ENCODE measurements at regions not wholly inside any gene's neighbourhood (a gene's known extent, or its start where the extent isn't known, plus 50 kb on each side); places are given as distances from the start of the nearest gene placed in this dataset.
A peak's percentile ranks its signal among the peaks of the same experiment; 100 is the strongest.

GRCh38 chr14:44384093-44384492, 123.0 kb downstream of the FSCB start:
- no peaks in the 10 kb centered on the region for H3K27me3 Mint-ChIP-seq (ENCODE audit: low read depth, poor library complexity)
- H3K9me3 Mint-ChIP-seq = peaks cover 6% of the 10 kb centered on the region
- H3K36me3 Mint-ChIP-seq (ENCODE audit: low read depth) = no peaks in the 10 kb centered on the region
- no peak for DNase-seq
- peak overlapping the region; percentile 84 for H3K27ac Mint-ChIP-seq
- TF ChIP-seq, protein P1, sequence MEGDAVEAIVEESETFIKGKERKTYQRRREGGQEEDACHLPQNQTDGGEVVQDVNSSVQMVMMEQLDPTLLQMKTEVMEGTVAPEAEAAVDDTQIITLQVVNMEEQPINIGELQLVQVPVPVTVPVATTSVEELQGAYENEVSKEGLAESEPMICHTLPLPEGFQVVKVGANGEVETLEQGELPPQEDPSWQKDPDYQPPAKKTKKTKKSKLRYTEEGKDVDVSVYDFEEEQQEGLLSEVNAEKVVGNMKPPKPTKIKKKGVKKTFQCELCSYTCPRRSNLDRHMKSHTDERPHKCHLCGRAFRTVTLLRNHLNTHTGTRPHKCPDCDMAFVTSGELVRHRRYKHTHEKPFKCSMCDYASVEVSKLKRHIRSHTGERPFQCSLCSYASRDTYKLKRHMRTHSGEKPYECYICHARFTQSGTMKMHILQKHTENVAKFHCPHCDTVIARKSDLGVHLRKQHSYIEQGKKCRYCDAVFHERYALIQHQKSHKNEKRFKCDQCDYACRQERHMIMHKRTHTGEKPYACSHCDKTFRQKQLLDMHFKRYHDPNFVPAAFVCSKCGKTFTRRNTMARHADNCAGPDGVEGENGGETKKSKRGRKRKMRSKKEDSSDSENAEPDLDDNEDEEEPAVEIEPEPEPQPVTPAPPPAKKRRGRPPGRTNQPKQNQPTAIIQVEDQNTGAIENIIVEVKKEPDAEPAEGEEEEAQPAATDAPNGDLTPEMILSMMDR (IDR thresholded peaks at IDR 0.05) = no peak
- peaks cover 5% of the 10 kb centered on the region for H3K4me1 Mint-ChIP-seq
- no peak overlapping the region for H3K4me3 Mint-ChIP-seq

- H3K4me1 Mint-ChIP-seq = peaks cover 6% of the 10 kb centered on the region
- no peaks in the 10 kb centered on the region for H3K27me3 Mint-ChIP-seq (ENCODE audit: low read depth, poor library complexity)
- H3K9me3 Mint-ChIP-seq = peaks cover 7% of the 10 kb centered on the region
- no peaks in the 10 kb centered on the region for H3K36me3 Mint-ChIP-seq (ENCODE audit: low read depth)
- TF ChIP-seq, protein P1 (IDR thresholded peaks at IDR 0.05) = no peak
- no peak overlapping the region for H3K4me3 Mint-ChIP-seq
- no peak overlapping the region for H3K27ac Mint-ChIP-seq
- no peak for DNase-seq
These were observed 123.4 kb downstream of the FSCB start for GRCh38 chr14:44383636-44384035.

DNA sequence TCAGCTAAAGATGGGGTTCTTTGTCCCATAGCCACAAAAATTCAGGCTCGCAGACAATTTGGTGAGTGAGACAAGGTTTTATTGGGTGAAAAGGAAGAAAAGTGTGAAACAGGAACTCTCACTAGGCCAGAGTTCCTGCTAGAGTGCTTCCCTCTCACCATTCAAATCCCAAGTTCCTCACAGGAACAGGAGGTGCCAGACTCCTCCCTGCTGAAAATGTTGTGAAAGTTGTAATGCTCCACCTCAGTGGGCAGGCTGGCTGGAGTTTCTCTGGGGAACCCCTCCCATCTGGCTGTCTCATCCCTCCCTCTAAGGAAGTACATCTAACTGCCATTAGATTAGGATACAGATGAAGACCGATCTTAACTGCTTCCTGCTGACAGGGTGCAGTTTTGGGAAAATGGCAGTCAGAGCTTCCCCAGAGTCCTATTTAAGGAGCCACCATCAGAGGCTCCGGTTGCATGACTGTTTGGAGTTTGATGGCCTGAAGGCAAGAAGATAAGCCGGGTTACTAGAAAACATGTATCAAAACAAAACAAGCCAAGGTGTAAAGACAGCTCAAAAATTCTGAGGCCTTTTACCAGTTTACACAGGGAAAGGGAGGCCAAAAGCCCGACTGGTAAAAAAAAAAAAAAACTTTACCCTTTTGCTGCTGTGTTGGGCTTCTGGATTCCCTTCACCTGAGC, 127.6 kb downstream of the FSCB start:
- H3K4me1 Mint-ChIP-seq = peaks cover 6% of the 10 kb centered on the region
- no peak overlapping the region for H3K27ac Mint-ChIP-seq
- H3K36me3 Mint-ChIP-seq (ENCODE audit: low read depth) = peaks cover 12% of the 10 kb centered on the region
- DNase-seq = no peak
- no peaks in the 10 kb centered on the region for H3K27me3 Mint-ChIP-seq (ENCODE audit: low read depth, poor library complexity)
- H3K4me3 Mint-ChIP-seq = no peak overlapping the region
- peaks cover 46% of the 10 kb centered on the region for H3K9me3 Mint-ChIP-seq
- TF ChIP-seq, protein P1 (IDR thresholded peaks at IDR 0.05) = no peak

DNA sequence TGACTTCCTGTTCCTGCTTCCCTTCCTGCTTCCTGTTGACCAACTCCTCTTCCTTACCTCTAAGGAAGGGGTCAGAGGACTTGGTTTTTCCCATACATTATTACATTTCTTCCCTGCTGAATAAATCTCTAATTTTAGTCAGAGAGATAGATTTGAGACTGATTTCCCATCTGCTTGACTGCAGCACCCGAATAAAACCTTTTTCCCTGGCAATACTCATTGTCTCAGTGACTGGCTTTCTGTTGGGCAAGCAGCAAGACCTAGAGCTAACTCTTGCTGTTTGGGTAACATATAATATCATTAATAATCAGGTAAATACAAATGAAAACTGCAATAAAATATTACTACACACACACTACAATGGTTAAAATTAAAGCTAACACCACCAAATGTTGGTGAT, 132.2 kb downstream of the FSCB start:
- no peak overlapping the region for H3K27ac Mint-ChIP-seq
- DNase-seq = no peak
- H3K36me3 Mint-ChIP-seq (ENCODE audit: low read depth) = peaks cover 12% of the 10 kb centered on the region
- H3K9me3 Mint-ChIP-seq = peaks cover 46% of the 10 kb centered on the region
- H3K4me3 Mint-ChIP-seq = no peak overlapping the region
- H3K27me3 Mint-ChIP-seq (ENCODE audit: low read depth, poor library complexity) = peaks cover 3% of the 10 kb centered on the region
- TF ChIP-seq, protein P1 (IDR thresholded peaks at IDR 0.05) = no peak
- peaks cover 6% of the 10 kb centered on the region for H3K4me1 Mint-ChIP-seq

DNA sequence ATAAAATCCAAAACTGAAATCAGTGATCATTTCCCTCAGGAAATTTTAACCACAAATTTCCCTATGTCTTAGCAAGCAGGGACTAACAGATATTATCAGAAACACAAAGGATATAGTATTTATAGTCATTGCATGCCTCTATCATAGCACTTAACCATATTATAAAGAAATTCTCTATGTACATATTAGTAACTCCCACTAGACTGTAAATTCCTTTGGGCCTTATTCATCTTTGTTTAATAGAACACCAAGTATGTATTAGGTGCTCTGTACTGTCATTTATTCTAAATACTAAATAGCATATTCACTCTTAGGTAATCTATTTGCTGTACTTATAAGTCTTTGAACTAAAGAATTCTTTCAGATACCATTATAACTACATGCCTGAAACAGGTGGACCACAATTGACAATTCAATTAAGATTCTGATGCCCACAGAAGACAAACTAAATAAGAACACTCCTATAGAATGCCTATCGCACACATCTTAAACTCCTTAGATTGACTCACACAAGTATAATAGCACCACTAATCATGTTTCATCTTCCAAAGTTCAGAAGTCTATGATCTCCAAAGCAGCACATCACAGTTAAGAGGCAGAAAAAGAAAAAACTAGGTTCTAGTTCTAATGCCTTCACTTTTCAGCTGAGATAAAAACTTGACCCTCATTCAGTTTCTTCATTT, 134.1 kb downstream of the FSCB start:
- Mint-ChIP-seq H3K4me1 (no peaks in the 10 kb centered on the region), H3K27me3 (ENCODE audit: low read depth, poor library complexity) (peaks cover 3% of the 10 kb centered on the region), H3K27ac (no peak overlapping the region), H3K4me3 (no peak overlapping the region), H3K9me3 (peaks cover 39% of the 10 kb centered on the region), H3K36me3 (ENCODE audit: low read depth) (peaks cover 12% of the 10 kb centered on the region)
- no peak for DNase-seq
- TF ChIP-seq, protein P1 (IDR thresholded peaks at IDR 0.05) = no peak

GRCh38 chr14:44372231-44372630, 134.9 kb downstream of the FSCB start:
- Mint-ChIP-seq H3K27ac (no peak overlapping the region), H3K4me1 (no peaks in the 10 kb centered on the region), H3K36me3 (ENCODE audit: low read depth) (peaks cover 6% of the 10 kb centered on the region), H3K9me3 (peaks cover 32% of the 10 kb centered on the region), H3K4me3 (no peak overlapping the region), H3K27me3 (ENCODE audit: low read depth, poor library complexity) (peaks cover 3% of the 10 kb centered on the region)
- TF ChIP-seq, protein P1 (IDR thresholded peaks at IDR 0.05) = no peak
- DNase-seq = no peak

Measured in nephron progenitor cell (in vitro differentiated cells).